Neural progenitor cell (in vitro differentiated cells): ENCODE measurements at regions not wholly inside any gene's neighbourhood (a gene's known extent, or its start where the extent isn't known, plus 50 kb on each side); places are given as distances from the start of the nearest gene placed in this dataset.

Experiments used
- CTCF ChIP-seq: fragments of 200-600 bp; sonication (generic); IDR thresholded peaks from 2 replicates; pipeline ENCODE4 v1.5.1; 2017; ENCODE audit warnings: antibody characterized with exemption, mild to moderate bottlenecking
- EZH2 ChIP-seq: fragments of 200-600 bp; sonication (generic); IDR thresholded peaks from 2 replicates; pipeline ENCODE4 v1.6.1; 2017; ENCODE audit warnings: antibody characterized with exemption, mild to moderate bottlenecking, moderate library complexity

DNA sequence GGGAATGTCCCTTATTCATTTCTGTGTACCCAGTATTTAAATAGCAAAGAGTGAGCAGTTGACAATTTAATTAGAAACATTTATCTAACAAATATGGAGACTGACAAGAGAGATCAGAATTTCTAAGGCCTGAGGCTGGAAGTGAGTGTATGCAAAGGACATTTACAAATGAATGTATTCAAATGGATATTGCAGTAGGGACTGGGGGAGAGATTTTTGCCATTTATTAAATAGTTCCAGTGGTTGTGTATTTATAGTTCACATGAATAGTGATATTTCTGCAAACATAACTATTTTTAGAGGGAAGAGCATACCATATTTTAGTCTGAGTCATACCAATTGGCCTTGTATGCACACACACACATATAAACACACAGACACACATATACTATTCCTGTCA, 592.4 kb downstream of the GLUD2 start:
- no peak for TF ChIP-seq EZH2
- TF ChIP-seq CTCF = no peak
